ENCODE measurements at regions not wholly inside any gene's neighbourhood (a gene's known extent, or its start where the extent isn't known, plus 50 kb on each side); places are given as distances from the start of the nearest gene placed in this dataset.

DNA sequence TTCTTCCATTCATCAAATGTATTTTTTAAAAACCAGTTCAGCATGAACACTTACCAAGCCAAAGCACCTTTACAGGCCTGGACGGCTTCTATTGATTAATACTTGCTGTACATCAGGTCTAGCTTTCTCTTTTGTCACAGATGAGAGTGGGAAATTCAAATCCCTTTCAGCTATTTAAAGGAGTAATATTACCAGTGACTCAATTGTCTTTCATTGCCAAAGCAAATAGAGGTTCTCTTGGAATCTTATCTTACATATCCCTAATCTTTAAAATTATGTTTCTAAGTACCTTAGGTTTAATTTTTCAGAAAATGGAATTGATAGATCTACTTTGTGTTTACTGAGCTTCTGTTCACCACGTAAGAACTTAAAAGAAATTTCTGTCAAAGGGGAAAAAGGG is 922.9 kb downstream of the NSUN3 start:
- TF ChIP-seq SP1 (IDR thresholded peaks at IDR 0.05) (no peak), ZNF384 (IDR thresholded peaks at IDR 0.05) (no peak), ARNT (IDR thresholded peaks at IDR 0.05) (no peak), SUZ12 (IDR thresholded peaks at IDR 0.05) (no peak), ELF4 (IDR thresholded peaks at IDR 0.05) (no peak), BHLHE40 (IDR thresholded peaks at IDR 0.05; ENCODE audit: borderline replicate concordance) (no peak), FOXM1 (IDR thresholded peaks at IDR 0.05; ENCODE audit: borderline replicate concordance) (no peak)
- TF ChIP-seq, protein P1, sequence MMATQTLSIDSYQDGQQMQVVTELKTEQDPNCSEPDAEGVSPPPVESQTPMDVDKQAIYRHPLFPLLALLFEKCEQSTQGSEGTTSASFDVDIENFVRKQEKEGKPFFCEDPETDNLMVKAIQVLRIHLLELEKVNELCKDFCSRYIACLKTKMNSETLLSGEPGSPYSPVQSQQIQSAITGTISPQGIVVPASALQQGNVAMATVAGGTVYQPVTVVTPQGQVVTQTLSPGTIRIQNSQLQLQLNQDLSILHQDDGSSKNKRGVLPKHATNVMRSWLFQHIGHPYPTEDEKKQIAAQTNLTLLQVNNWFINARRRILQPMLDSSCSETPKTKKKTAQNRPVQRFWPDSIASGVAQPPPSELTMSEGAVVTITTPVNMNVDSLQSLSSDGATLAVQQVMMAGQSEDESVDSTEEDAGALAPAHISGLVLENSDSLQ (IDR thresholded peaks at IDR 0.05) = no peak
